ENCODE measurements at regions not wholly inside any gene's neighbourhood (a gene's known extent, or its start where the extent isn't known, plus 50 kb on each side); places are given as distances from the start of the nearest gene placed in this dataset.

GRCh38 chr5:36740259-36740898 lies 134.0 kb downstream of the SLC1A3 start (continued):
- TF ChIP-seq CTCF (conservative IDR thresholded peaks at IDR 0.05; ENCODE audit: low read depth in 2 of 2) (no peak), REST (IDR thresholded peaks at IDR 0.05; ENCODE audit: unreplicated experiment) (no peak), STAT1 (IDR thresholded peaks at IDR 0.05; ENCODE audit: unreplicated experiment) (no peak)

GRCh38 chr5:36741128-36741527 lies 134.7 kb downstream of the SLC1A3 start:
- Histone ChIP-seq H3F3A (replicated peaks; ENCODE audit: low read depth) (peaks cover 4% of the 10 kb centered on the region; the same call in 1 of the 2 replicates), H3K4me1 (ENCODE audit: insufficient read depth) (peaks cover 16% of the 10 kb centered on the region), H3K4me2 (no peak overlapping the region), H3K4me3 (no peak overlapping the region), H4K20me1 (replicated peaks; ENCODE audit: insufficient read depth) (no peaks in the 10 kb centered on the region), H3K9me2 (ENCODE audit: insufficient read depth) (no peaks in the 10 kb centered on the region), H2AFZ (no peak overlapping the region), H3K36me3 (ENCODE audit: insufficient read depth) (no peaks in the 10 kb centered on the region), H3K27ac (ENCODE audit: low read depth) (no peak overlapping the region), H3K27me3 (ENCODE audit: insufficient read depth) (0 out of 2 replicates have a peak, but pooled peaks cover under 1% of the 10 kb centered on the region), H3K79me2 (replicated peaks; ENCODE audit: insufficient read depth) (no peaks in the 10 kb centered on the region)
- Mint-ChIP-seq H3K27ac (no peak overlapping the region), H3K4me1 (peaks cover 29% of the 10 kb centered on the region), H3K36me3 (ENCODE audit: low read depth) (no peaks in the 10 kb centered on the region), H3K9me3 (no peaks in the 10 kb centered on the region), H3K4me3 (no peak overlapping the region), H3K27me3 (ENCODE audit: insufficient read depth, low read depth, poor library complexity) (peaks cover 1% of the 10 kb centered on the region)
- ATAC-seq (no peak), DNase-seq (ENCODE audit: low spot score) (no peak)
- TF ChIP-seq REST (IDR thresholded peaks at IDR 0.05; ENCODE audit: unreplicated experiment) (no peak), CTCF (conservative IDR thresholded peaks at IDR 0.05; ENCODE audit: low read depth in 2 of 2) (no peak), CREB1 (CRISPR knock-in tag; IDR thresholded peaks at IDR 0.05; ENCODE audit: low read depth) (no peak), ZNF114 (CRISPR knock-in tag; IDR thresholded peaks at IDR 0.05) (no peak), POLR2AphosphoS5 (IDR thresholded peaks at IDR 0.05; ENCODE audit: low read depth) (no peak), ETS1 (IDR thresholded peaks at IDR 0.05) (no peak), EZH2 (IDR thresholded peaks at IDR 0.05; ENCODE audit: low read depth, unreplicated experiment) (no peak)
